HepG2 (cell line): ENCODE measurements at regions not wholly inside any gene's neighbourhood (a gene's known extent, or its start where the extent isn't known, plus 50 kb on each side); places are given as distances from the start of the nearest gene placed in this dataset.

Experiments used
- BORCS8-MEF2B ChIP-seq: sonication (generic); formaldehyde crosslinking; IDR thresholded peaks from 2 replicates; pipeline ENCODE4 v1.8.0; 2022; ENCODE audit warnings: mild to moderate bottlenecking, missing genetic modification reagents
- IRX3 ChIP-seq: sonication (generic); formaldehyde crosslinking; IDR thresholded peaks from 2 replicates; pipeline ENCODE4 v1.8.1; 2023; ENCODE audit warnings: mild to moderate bottlenecking, low read depth, missing genetic modification reagents, borderline replicate concordance
- MIER2 ChIP-seq: IDR thresholded peaks from 2 replicates; pipeline ENCODE4 v1.6.1; 2016; ENCODE audit warnings: missing biosample characterization, missing genetic modification reagents
- MTA3 ChIP-seq: sonication (generic); formaldehyde crosslinking; IDR thresholded peaks from 2 replicates; pipeline ENCODE4 v1.4.0; 2020; ENCODE audit warnings: missing genetic modification reagents
- NFKB2 ChIP-seq: sonication (generic); formaldehyde crosslinking; IDR thresholded peaks from 2 replicates; pipeline ENCODE4 v1.4.0; 2020; ENCODE audit warnings: missing genetic modification reagents, borderline replicate concordance
- WIZ ChIP-seq: sonication (generic); formaldehyde crosslinking; IDR thresholded peaks from 2 replicates; pipeline ENCODE4 v1.5.1; 2020; ENCODE audit warnings: mild to moderate bottlenecking, missing genetic modification reagents
- ZBTB7B ChIP-seq: sonication (generic); formaldehyde crosslinking; IDR thresholded peaks from 2 replicates; pipeline ENCODE4 v1.4.0; 2020; ENCODE audit warnings: missing genetic modification reagents
- ZNF138 ChIP-seq: sonication (generic); formaldehyde crosslinking; IDR thresholded peaks from 2 replicates; pipeline ENCODE4 v1.5.0; 2020; ENCODE audit warnings: mild to moderate bottlenecking, low read depth, missing genetic modification reagents
- ZNF567 ChIP-seq: sonication (generic); formaldehyde crosslinking; IDR thresholded peaks from 2 replicates; pipeline ENCODE4 v1.8.1; 2023; ENCODE audit warnings: mild to moderate bottlenecking, missing genetic modification reagents, borderline replicate concordance
- ZNF607 ChIP-seq: sonication (generic); formaldehyde crosslinking; IDR thresholded peaks from 2 replicates; pipeline ENCODE4 v1.5.1; 2020; ENCODE audit warnings: missing genetic modification reagents, mild to moderate bottlenecking, borderline replicate concordance
- TF ChIP-seq, protein P1 (sequence below): sonication (generic); formaldehyde crosslinking; IDR thresholded peaks from 2 replicates; pipeline ENCODE4 v1.5.0; 2020; ENCODE audit warnings: mild to moderate bottlenecking, missing genetic modification reagents, moderate library complexity
- TF ChIP-seq, protein P2 (sequence below): IDR thresholded peaks from 2 replicates; pipeline ENCODE4 v1.6.1; 2016; ENCODE audit warnings: mild to moderate bottlenecking, missing biosample characterization, missing genetic modification reagents
- TF ChIP-seq, protein P3 (sequence below): sonication (generic); formaldehyde crosslinking; IDR thresholded peaks from 2 replicates; pipeline ENCODE4 v1.4.0; 2020; ENCODE audit warnings: mild to moderate bottlenecking, missing genetic modification reagents, borderline replicate concordance

DNA sequence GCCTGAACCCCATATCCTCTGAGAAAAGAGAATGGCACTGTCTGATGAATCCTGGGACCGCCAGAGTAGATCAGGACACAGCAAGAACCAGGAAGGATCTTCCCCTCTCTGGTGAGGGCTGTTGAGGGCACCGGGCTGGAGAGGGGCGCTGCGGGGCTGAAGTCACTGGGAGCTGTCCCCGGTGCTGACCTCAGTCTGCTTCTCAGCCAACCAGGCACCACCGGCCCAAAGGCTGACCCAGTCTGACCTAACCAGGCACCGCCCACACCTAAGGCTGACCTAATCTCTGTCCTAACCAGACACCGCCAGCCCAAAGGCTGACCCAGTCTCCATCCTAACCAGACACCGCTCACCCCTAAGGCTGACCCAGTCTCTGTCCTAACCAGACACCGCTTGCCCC lies 82.8 kb downstream of the CPZ start (continued):
- TF ChIP-seq, protein P1, sequence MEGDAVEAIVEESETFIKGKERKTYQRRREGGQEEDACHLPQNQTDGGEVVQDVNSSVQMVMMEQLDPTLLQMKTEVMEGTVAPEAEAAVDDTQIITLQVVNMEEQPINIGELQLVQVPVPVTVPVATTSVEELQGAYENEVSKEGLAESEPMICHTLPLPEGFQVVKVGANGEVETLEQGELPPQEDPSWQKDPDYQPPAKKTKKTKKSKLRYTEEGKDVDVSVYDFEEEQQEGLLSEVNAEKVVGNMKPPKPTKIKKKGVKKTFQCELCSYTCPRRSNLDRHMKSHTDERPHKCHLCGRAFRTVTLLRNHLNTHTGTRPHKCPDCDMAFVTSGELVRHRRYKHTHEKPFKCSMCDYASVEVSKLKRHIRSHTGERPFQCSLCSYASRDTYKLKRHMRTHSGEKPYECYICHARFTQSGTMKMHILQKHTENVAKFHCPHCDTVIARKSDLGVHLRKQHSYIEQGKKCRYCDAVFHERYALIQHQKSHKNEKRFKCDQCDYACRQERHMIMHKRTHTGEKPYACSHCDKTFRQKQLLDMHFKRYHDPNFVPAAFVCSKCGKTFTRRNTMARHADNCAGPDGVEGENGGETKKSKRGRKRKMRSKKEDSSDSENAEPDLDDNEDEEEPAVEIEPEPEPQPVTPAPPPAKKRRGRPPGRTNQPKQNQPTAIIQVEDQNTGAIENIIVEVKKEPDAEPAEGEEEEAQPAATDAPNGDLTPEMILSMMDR (CRISPR knock-in tag): 0 out of 2 replicates have a peak, but pooled peaks have one; percentile 12
- no peak for TF ChIP-seq MTA3
- peak; percentile 37; the same call in 1 of the 2 replicates for TF ChIP-seq NFKB2 (CRISPR knock-in tag)
- 0 out of 2 replicates have a peak, but pooled peaks have one; percentile 50 for TF ChIP-seq IRX3 (CRISPR knock-in tag)
- TF ChIP-seq ZNF138 (CRISPR knock-in tag): 0 out of 2 replicates have a peak, but pooled peaks have one; percentile 40
- TF ChIP-seq, protein P2, sequence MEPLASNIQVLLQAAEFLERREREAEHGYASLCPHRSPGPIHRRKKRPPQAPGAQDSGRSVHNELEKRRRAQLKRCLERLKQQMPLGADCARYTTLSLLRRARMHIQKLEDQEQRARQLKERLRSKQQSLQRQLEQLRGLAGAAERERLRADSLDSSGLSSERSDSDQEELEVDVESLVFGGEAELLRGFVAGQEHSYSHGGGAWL (CRISPR knock-in tag): peak; percentile 40; the same call in 1 of the 2 replicates
- peak; percentile 96 for TF ChIP-seq MIER2 (CRISPR knock-in tag)
- peak; percentile 72; the same call in 1 of the 2 replicates for TF ChIP-seq WIZ (CRISPR knock-in tag)
- 0 out of 2 replicates have a peak, but pooled peaks have one; percentile 63 for TF ChIP-seq ZNF607 (CRISPR knock-in tag)
- TF ChIP-seq ZNF567 (CRISPR knock-in tag): no peak
- TF ChIP-seq, protein P3, sequence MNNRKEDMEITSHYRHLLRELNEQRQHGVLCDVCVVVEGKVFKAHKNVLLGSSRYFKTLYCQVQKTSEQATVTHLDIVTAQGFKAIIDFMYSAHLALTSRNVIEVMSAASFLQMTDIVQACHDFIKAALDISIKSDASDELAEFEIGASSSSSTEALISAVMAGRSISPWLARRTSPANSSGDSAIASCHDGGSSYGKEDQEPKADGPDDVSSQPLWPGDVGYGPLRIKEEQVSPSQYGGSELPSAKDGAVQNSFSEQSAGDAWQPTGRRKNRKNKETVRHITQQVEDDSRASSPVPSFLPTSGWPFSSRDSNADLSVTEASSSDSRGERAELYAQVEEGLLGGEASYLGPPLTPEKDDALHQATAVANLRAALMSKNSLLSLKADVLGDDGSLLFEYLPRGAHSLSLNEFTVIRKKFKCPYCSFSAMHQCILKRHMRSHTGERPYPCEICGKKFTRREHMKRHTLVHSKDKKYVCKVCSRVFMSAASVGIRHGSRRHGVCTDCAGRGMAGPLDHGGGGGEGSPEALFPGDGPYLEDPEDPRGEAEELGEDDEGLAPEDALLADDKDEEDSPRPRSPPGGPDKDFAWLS (CRISPR knock-in tag): no peak
- TF ChIP-seq BORCS8-MEF2B (CRISPR knock-in tag): 0 out of 2 replicates have a peak, but pooled peaks have one; percentile 29
- no peak for TF ChIP-seq ZBTB7B (CRISPR knock-in tag)
